ENCODE measurements at regions not wholly inside any gene's neighbourhood (a gene's known extent, or its start where the extent isn't known, plus 50 kb on each side); places are given as distances from the start of the nearest gene placed in this dataset.

GRCh38 chr2:240238201-240238600, 97.7 kb upstream of the OTOS start:
- TF ChIP-seq SUZ12 (IDR thresholded peaks at IDR 0.05; ENCODE audit: low read length) (no peak), HDAC6 (IDR thresholded peaks at IDR 0.05; ENCODE audit: low read depth, low read length) (no peak), TBP (IDR thresholded peaks at IDR 0.05; ENCODE audit: low read depth, low read length) (no peak), BACH1 (IDR thresholded peaks at IDR 0.05; ENCODE audit: low read length) (no peak), SIRT6 (IDR thresholded peaks at IDR 0.05; ENCODE audit: low read length) (no peak), SP4 (IDR thresholded peaks at IDR 0.05; ENCODE audit: low read length) (no peak), KDM4A (IDR thresholded peaks at IDR 0.05; ENCODE audit: low read depth, low read length, severe bottlenecking) (no peak), POLR2A (IDR thresholded peaks at IDR 0.05; ENCODE audit: control extremely low read depth in 1 of 2, low read depth in 2 of 2, low read length in 2 of 2) (no peak), EGR1 (IDR thresholded peaks at IDR 0.05; ENCODE audit: borderline replicate concordance, low read depth, low read length) (no peak)
- Histone ChIP-seq H2BK120ac (replicated peaks; ENCODE audit: low read depth, low read length) (no peak overlapping the region), H3K79me1 (ENCODE audit: low read depth, low read length) (no peaks in the 10 kb centered on the region), H3K56ac (replicated peaks; ENCODE audit: insufficient read length, low read depth, low read length) (no peak overlapping the region), H3K23ac (ENCODE audit: insufficient read length) (no peak overlapping the region), H3K79me2 (ENCODE audit: control insufficient read depth in 1 of 2, insufficient read depth in 2 of 2, low read length in 2 of 2) (no peaks in the 10 kb centered on the region), H4K5ac (ENCODE audit: insufficient read length, low read depth, low read length) (no peak overlapping the region), H2BK5ac (ENCODE audit: low read depth, low read length) (no peak overlapping the region), H3K27ac (ENCODE audit: low read depth, low read length) (no peak overlapping the region), H2AFZ (ENCODE audit: low read length) (no peak overlapping the region), H3K23me2 (ENCODE audit: low read depth, low read length) (peaks cover 5% of the 10 kb centered on the region; the same call in 1 of the 2 replicates), H3K4ac (replicated peaks; ENCODE audit: insufficient read length, low read depth, low read length) (no peak overlapping the region), H3K4me3 (ENCODE audit: extremely low read depth in 1 of 4, insufficient read depth in 2 of 4, low read depth in 3 of 4, low read length in 4 of 4) (no peak overlapping the region), H3K14ac (ENCODE audit: insufficient read length) (no peak overlapping the region), H3K27me3 (replicated peaks in 1 of 4; ENCODE audit: control insufficient read depth in 3 of 4, extremely low read depth in 1 of 4, insufficient read depth in 3 of 4, low read length in 3 of 4) (peaks cover 0 to 2% (median 0%) of the 10 kb centered on the region in 4 experiments; a peak in 3 of 7 replicates), H3K4me1 (replicated peaks in 1 of 4; ENCODE audit: control insufficient read depth in 3 of 4, insufficient read depth in 4 of 4, low read length in 3 of 4) (peaks cover 0 to 6% (median 2%) of the 10 kb centered on the region in 4 experiments; a peak in 5 of 7 replicates), H3K4me2 (ENCODE audit: insufficient read depth in 1 of 2, low read depth in 2 of 2, low read length in 2 of 2) (no peak overlapping the region), H2BK12ac (ENCODE audit: low read depth, low read length) (no peak overlapping the region), H3K9me3 (ENCODE audit: insufficient read depth in 2 of 2, low read depth in 1 of 2, low read length in 1 of 2) (no peaks in the 10 kb centered on the region), H3K9ac (replicated peaks in 1 of 4; ENCODE audit: extremely low read depth in 1 of 4, low read depth in 3 of 4, low read length in 3 of 4) (no peak overlapping the region), H3K18ac (ENCODE audit: extremely low read depth, low read length) (no peak overlapping the region), H4K8ac (ENCODE audit: extremely low read depth, insufficient read depth, low read length) (no peak overlapping the region), H2BK20ac (ENCODE audit: low read length) (no peak overlapping the region), H4K91ac (replicated peaks; ENCODE audit: insufficient read length, low read length) (no peak overlapping the region), H4K20me1 (replicated peaks in 1 of 2; ENCODE audit: control insufficient read depth in 1 of 2, insufficient read depth in 2 of 2, low read length in 2 of 2) (peaks cover 1 to 4% of the 10 kb centered on the region in 2 experiments), H2AK5ac (ENCODE audit: low read depth, low read length) (no peak overlapping the region), H2BK15ac (ENCODE audit: low read length) (no peak overlapping the region), H3K36me3 (ENCODE audit: control insufficient read depth in 2 of 4, insufficient read depth in 4 of 4, low read length in 3 of 4) (no peaks in the 10 kb centered on the region)
- ChIA-PET POLR2A (ENCODE audit: partially characterized antibody) (no interaction called here), CTCF (ENCODE audit: partially characterized antibody) (no interaction called here)
- DNase-seq (ENCODE audit: low read depth in 1 of 2, low spot score in 2 of 2) (no peak), FAIRE-seq (no peak)
- 96% methylated on average over 1 of the region's 1 CpG; no CpG with 5 or more reads in 1 of the 2 experiments for WGBS, 2 experiments (ENCODE audit: extremely low coverage in 1 of 2, insufficient coverage in 1 of 2, insufficient read length in 1 of 2, insufficient replicate concordance in 2 of 2, low coverage in 1 of 2, low lambda C conversion rate in 2 of 2, missing lambda C conversion rate in 1 of 2)

Measured in H1 (cell line).